ENCODE measurements at regions not wholly inside any gene's neighbourhood (a gene's known extent, or its start where the extent isn't known, plus 50 kb on each side); places are given as distances from the start of the nearest gene placed in this dataset.

DNA sequence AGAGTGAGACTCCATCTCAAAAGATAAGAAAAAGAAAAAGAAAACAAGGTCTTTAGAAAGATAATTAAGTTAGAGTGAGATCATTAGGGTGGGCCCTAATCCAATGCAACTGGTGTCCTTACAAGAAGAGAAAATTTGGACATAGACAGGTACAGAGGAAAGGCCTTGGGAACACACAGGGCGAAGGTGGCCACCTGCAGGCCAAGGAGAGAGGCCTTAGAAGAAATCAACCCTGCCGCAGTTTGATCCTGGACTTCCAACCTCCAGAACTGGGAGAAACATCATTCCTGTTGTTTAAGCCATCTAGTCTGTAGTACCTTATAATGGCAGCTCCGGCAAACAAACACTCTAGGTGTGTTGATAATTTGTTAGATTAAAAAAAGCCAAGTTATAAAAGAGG lies 491.9 kb downstream of the MED13L start:
- TF ChIP-seq, protein P1, sequence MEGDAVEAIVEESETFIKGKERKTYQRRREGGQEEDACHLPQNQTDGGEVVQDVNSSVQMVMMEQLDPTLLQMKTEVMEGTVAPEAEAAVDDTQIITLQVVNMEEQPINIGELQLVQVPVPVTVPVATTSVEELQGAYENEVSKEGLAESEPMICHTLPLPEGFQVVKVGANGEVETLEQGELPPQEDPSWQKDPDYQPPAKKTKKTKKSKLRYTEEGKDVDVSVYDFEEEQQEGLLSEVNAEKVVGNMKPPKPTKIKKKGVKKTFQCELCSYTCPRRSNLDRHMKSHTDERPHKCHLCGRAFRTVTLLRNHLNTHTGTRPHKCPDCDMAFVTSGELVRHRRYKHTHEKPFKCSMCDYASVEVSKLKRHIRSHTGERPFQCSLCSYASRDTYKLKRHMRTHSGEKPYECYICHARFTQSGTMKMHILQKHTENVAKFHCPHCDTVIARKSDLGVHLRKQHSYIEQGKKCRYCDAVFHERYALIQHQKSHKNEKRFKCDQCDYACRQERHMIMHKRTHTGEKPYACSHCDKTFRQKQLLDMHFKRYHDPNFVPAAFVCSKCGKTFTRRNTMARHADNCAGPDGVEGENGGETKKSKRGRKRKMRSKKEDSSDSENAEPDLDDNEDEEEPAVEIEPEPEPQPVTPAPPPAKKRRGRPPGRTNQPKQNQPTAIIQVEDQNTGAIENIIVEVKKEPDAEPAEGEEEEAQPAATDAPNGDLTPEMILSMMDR (IDR thresholded peaks at IDR 0.05; ENCODE audit: borderline replicate concordance, insufficient read depth, low read depth, low read length) = no peak
- no peak overlapping the region for H3K4me3 ChIP-seq (ENCODE audit: low read depth, low read length)

DNA sequence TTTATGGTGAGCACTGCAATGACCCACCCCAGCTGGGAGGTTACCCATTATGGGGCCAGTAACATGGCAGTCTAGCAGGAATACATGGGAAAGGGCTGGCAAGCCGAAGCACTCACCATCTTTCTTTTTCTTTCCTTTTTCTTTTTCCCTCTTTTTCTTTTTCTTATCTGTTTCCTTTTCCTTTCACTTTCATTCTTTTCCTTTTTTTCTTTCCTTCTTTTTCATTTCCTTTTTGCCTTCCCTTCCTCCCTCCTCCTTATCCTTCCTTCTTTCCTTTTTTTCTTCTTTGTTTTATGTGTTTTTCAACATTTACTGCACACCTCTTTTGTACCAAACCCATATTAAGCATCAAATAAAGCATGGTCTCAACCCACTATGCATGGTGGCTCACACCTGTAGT lies 501.1 kb downstream of the MED13L start:
- TF ChIP-seq, protein P1 (IDR thresholded peaks at IDR 0.05; ENCODE audit: borderline replicate concordance, insufficient read depth, low read depth, low read length) = no peak
- no peak overlapping the region for H3K4me3 ChIP-seq (ENCODE audit: low read depth, low read length)

DNA sequence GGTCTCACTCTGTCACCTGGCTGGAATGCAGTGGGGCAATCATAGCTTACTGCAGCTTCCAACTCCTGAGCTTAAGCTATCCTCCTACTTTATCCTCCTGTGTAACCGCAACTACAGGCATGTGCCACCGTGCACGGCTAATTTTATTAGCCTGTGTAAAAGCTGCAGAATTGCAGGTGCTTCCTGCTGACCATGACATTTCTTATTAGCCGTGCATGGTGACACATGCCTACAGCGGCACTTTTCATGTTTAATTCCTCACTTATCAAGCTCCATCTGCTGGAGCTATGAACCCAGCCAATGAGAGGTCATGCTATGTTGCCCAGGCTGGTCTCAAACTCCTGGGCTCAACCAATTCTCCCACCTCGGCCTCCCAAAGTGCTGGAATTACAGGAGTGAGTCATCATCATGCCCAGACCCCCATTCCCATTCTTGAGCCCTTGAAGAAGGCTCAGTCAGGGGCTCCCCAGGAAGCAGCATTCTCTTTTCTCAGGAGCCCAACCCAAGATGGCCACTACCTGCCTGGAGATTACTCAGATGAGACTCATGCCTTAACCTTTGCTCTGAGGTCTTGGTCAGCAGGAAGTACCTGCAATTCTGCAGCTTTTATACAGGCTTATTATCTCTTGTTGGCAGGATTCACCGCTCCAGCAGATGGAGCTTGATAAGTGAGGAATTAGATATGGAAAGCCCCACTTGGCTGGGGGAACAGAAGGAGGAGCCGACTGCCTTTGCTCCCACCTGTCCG lies 503.2 kb downstream of the MED13L start:
- TF ChIP-seq, protein P1 (IDR thresholded peaks at IDR 0.05; ENCODE audit: borderline replicate concordance, insufficient read depth, low read depth, low read length) = no peak
- H3K4me3 ChIP-seq (ENCODE audit: low read depth, low read length) = no peak overlapping the region

DNA sequence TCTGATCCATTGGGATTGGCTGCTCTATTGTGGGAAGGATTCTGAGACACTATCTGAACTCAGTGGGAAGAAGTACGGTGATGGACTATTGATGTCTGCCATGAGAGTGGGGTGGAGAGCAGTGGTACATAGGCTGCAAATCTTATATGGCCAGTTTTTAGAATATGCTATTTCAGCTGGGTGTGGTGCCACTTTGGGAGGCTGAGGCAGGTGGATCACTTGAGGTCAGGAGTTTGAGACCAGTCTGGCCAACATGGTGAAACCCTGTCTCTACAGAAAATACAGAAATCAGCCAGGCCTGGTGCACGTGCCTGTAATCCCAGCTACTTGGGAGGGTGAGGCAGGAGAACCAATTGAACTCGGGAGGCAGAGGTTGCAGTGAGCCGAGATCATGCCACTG lies 505.9 kb downstream of the MED13L start:
- TF ChIP-seq, protein P1 (IDR thresholded peaks at IDR 0.05; ENCODE audit: borderline replicate concordance, insufficient read depth, low read depth, low read length) = no peak
- no peak overlapping the region for H3K4me3 ChIP-seq (ENCODE audit: low read depth, low read length)

DNA sequence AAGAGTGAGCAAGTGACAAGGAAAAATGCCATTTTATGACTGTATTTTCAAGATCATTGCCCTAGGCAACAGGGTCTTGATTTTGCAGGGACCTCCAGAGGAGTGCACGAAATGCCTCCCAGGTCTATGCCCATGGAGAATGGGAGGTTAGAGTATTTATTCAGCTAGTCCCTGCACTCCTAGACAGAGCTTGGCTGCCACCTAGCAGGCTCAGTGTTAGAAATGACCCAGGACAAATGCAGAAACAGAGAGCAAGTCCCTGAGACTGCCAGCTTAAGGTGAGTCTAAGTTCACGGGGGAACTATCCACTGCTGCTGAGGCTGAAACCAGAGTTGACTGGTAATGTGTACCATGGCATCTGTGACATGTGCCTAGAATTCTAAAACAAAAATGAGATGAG lies 506.4 kb downstream of the MED13L start:
- TF ChIP-seq, protein P1 (IDR thresholded peaks at IDR 0.05; ENCODE audit: borderline replicate concordance, insufficient read depth, low read depth, low read length) = no peak
- H3K4me3 ChIP-seq (ENCODE audit: low read depth, low read length) = no peak overlapping the region

DNA sequence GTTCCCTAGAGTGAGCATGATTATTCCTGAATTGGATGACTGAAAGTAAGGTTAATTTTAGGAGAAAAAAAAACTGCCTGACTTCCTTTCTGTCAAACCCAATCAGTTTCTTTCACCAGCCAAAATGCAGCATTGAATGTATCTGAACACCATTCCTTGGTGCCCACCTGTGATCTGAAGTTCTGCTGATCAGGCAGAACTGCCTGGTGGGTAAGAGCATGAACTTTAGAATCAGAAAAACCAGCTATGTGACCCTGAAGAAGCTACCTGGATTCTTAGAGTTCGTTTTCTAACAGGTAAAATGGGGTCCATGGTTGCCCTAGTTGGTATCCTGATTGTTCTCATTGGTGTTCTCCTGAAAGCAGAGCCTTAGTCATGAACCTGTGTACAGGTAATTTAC lies 506.9 kb downstream of the MED13L start:
- no peak overlapping the region for H3K4me3 ChIP-seq (ENCODE audit: low read depth, low read length)
- TF ChIP-seq, protein P1 (IDR thresholded peaks at IDR 0.05; ENCODE audit: borderline replicate concordance, insufficient read depth, low read depth, low read length) = no peak

DNA sequence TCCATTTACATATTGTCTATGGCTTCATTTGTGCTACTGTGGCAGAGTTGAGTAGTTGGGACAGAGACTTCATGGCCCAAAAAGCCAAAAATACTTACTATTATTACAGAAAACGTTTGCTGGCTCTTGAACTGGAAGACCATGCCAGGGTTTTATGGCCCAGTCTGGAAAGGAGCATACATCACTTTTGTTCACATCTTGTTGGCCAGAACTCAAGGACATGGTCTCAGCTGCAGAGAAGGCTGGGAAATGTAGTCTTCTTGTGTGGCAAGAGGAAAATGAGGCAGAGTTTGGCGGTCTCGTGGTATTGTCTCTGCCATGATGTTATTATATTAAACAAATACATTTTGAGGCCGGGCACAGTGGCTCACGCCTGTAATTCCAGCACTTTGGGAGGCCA lies 509.6 kb downstream of the MED13L start:
- TF ChIP-seq, protein P1 (IDR thresholded peaks at IDR 0.05; ENCODE audit: borderline replicate concordance, insufficient read depth, low read depth, low read length) = no peak
- no peak overlapping the region for H3K4me3 ChIP-seq (ENCODE audit: low read depth, low read length)

Data from GM12875 (cell line).